ENCODE measurements at regions not wholly inside any gene's neighbourhood (a gene's known extent, or its start where the extent isn't known, plus 50 kb on each side); places are given as distances from the start of the nearest gene placed in this dataset.

- Histone ChIP-seq H3K9me3 (replicated peaks; ENCODE audit: control insufficient read depth, insufficient read depth, low read depth, low read length) (no peaks in the 10 kb centered on the region), H3K4me1 (replicated peaks in 1 of 2; ENCODE audit: control insufficient read depth in 2 of 2, insufficient read depth in 2 of 2, low read length in 2 of 2) (no peaks in the 10 kb centered on the region), H3K4me3 (no peak overlapping the region), H3K9me1 (ENCODE audit: control insufficient read depth, insufficient read depth, low read length) (no peaks in the 10 kb centered on the region), H3K36me3 (ENCODE audit: control insufficient read depth, insufficient read depth, low read length) (no peaks in the 10 kb centered on the region), H3K9ac (ENCODE audit: insufficient read depth in 1 of 2, low read depth in 2 of 2, low read length in 2 of 2) (no peak overlapping the region), H3K4me2 (ENCODE audit: insufficient read depth, low read length) (no peak overlapping the region), H3K79me2 (ENCODE audit: control insufficient read depth, insufficient read depth, low read length) (no peaks in the 10 kb centered on the region), H4K20me1 (replicated peaks; ENCODE audit: control insufficient read depth, insufficient read depth, low read length) (no peaks in the 10 kb centered on the region), H3K27ac (ENCODE audit: extremely low read depth, low read depth, low read length) (no peak overlapping the region), H3K27me3 (ENCODE audit: control insufficient read depth in 2 of 2, insufficient read depth in 2 of 2, low read length in 2 of 2) (no peaks in the 10 kb centered on the region), H2AFZ (ENCODE audit: low read depth, low read length) (no peak overlapping the region)
- 2% methylated on average over 3 of the region's 3 CpGs for WGBS (ENCODE audit: insufficient coverage, low coverage, missing lambda C conversion rate)
- intact Hi-C loops (cut with micrococcal nuclease) = no loop called here
- ChIA-PET POLR2A (no interaction called here), CTCF (ENCODE audit: low intra/inter-chr PET ratio) (no interaction called here)
- DNase-seq (ENCODE audit: extremely low read depth in 1 of 4, low spot score in 3 of 4) (no peak), FAIRE-seq (no peak), ATAC-seq (no peak)
- no TSS peak for BruUV-seq (replicated peaks)
- in situ Hi-C loops (cut with MboI) = no loop called here
- no peak for TF ChIP-seq MTA3 (IDR thresholded peaks at IDR 0.05; ENCODE audit: borderline replicate concordance)
- no peak for TF ChIP-seq NR1H2 (CRISPR knock-in tag; IDR thresholded peaks at IDR 0.05)
- TF ChIP-seq NBN (IDR thresholded peaks at IDR 0.05; ENCODE audit: low read depth) = no peak
- TF ChIP-seq NCOR1 (IDR thresholded peaks at IDR 0.05) = no peak
- no peak for TF ChIP-seq KLF13 (tag; IDR thresholded peaks at IDR 0.05; ENCODE audit: borderline replicate concordance, low read depth)
- no peak for TF ChIP-seq ZNF449 (CRISPR knock-in tag; IDR thresholded peaks at IDR 0.05)
- TF ChIP-seq EP300 (IDR thresholded peaks at IDR 0.05; ENCODE audit: low read length) = no peak
- no peak for TF ChIP-seq NCOA1 (IDR thresholded peaks at IDR 0.05; ENCODE audit: low read depth)
- TF ChIP-seq SAFB2 (IDR thresholded peaks at IDR 0.05; ENCODE audit: borderline replicate concordance, low read depth, low read length, severe bottlenecking) = no peak
- TF ChIP-seq PTTG1 (tag; IDR thresholded peaks at IDR 0.05; ENCODE audit: low read depth) = no peak
- no peak for TF ChIP-seq ZNF408 (CRISPR knock-in tag; IDR thresholded peaks at IDR 0.05; ENCODE audit: low read depth)
- TF ChIP-seq RFX1 (IDR thresholded peaks at IDR 0.05) = no peak
- TF ChIP-seq HSF4 (CRISPR knock-in tag; IDR thresholded peaks at IDR 0.05; ENCODE audit: borderline replicate concordance) = no peak
- no peak for TF ChIP-seq ZKSCAN3 (CRISPR knock-in tag; IDR thresholded peaks at IDR 0.05)
- no peak for TF ChIP-seq STAT6 (CRISPR knock-in tag; IDR thresholded peaks at IDR 0.05)
- no peak for TF ChIP-seq CHD1 (IDR thresholded peaks at IDR 0.05; ENCODE audit: low read length)
- no peak for TF ChIP-seq ATF3 (IDR thresholded peaks at IDR 0.05)
- TF ChIP-seq ATF3 (CRISPR knock-in tag; conservative IDR thresholded peaks at IDR 0.05) = no peak
- no peak for TF ChIP-seq NEUROD1 (IDR thresholded peaks at IDR 0.05; ENCODE audit: borderline replicate concordance, low read depth, low read length, partially characterized antibody)
- TF ChIP-seq RBFOX2 (IDR thresholded peaks at IDR 0.05; ENCODE audit: low read depth, low read length) = no peak
These were observed 879.0 kb downstream of the SLC4A3 start for GRCh38 chr2:220506466-220506865.

Data from K562 (cell line).